Keratinocyte (primary cell): ENCODE measurements at regions not wholly inside any gene's neighbourhood (a gene's known extent, or its start where the extent isn't known, plus 50 kb on each side); places are given as distances from the start of the nearest gene placed in this dataset.
A peak's percentile ranks its signal among the peaks of the same experiment; 100 is the strongest.

Source experiments
- DNase-seq: peaks from one replicate; pipeline ENCODE4 v3.0.0-alpha.2; 2011; ENCODE audit warnings: low read depth, missing footprints, low spot score
- FAIRE-seq: peaks from 2 replicates; lab custom pipeline; 2011; peaks lifted over from hg19 to GRCh38; lab: Jason Lieb, UNC
- H2AFZ ChIP-seq: 2 replicates; pipeline ENCODE4 v1.6.0; 2012; ENCODE audit warnings: low read length, control low read depth, inconsistent platforms; ENCODE audit not compliant: control insufficient read depth
- H3K27ac ChIP-seq: 2 replicates; pipeline ENCODE4 v1.5.1; 2011; ENCODE audit warnings: low read length; ENCODE audit not compliant: control insufficient read depth, insufficient read depth
- H3K27me3 ChIP-seq: 3 replicates; pipeline ENCODE4 v1.6.0; 2011; ENCODE audit warnings: low read length; ENCODE audit not compliant: control insufficient read depth, insufficient read depth; ENCODE audit errors: extremely low read depth
- H3K36me3 ChIP-seq, 2 experiments: 2 replicates in 1 of 2; 3 replicates in 1 of 2; pipeline ENCODE4 v1.5.1; 2011; ENCODE audit warnings: low read length in 2 of 2, mild to moderate bottlenecking in 1 of 2; ENCODE audit not compliant: control insufficient read depth in 2 of 2, insufficient read depth in 2 of 2; ENCODE audit errors: extremely low read depth in 1 of 2
- H3K4me1 ChIP-seq: 3 replicates; pipeline ENCODE4 v1.5.1; 2011; ENCODE audit warnings: low read length; ENCODE audit not compliant: control insufficient read depth, insufficient read depth; ENCODE audit errors: extremely low read depth
- H3K4me2 ChIP-seq: 3 replicates; pipeline ENCODE4 v1.6.0; 2011; ENCODE audit warnings: low read depth, low read length; ENCODE audit not compliant: control insufficient read depth, insufficient read depth; ENCODE audit errors: extremely low read depth
- H3K4me3 ChIP-seq, 3 experiments: fragments of 200-600 bp in 1 of 3; sonication (generic) in 1 of 3; 2 replicates in 2 of 3; 3 replicates in 1 of 3; pipeline ENCODE4 v1.5.1; 2011 to 2016; ENCODE audit warnings: low read length in 3 of 3, mild to moderate bottlenecking in 3 of 3, control low read depth in 2 of 3, inconsistent platforms in 1 of 3, low read depth in 1 of 3, mixed read lengths in 1 of 3, mixed run types in 1 of 3, moderate library complexity in 1 of 3; ENCODE audit not compliant: control insufficient read depth in 2 of 3, insufficient read depth in 2 of 3; ENCODE audit errors: extremely low read depth in 1 of 3
- H3K79me2 ChIP-seq: 2 replicates; pipeline ENCODE4 v1.6.0; 2012; ENCODE audit warnings: low read length; ENCODE audit not compliant: control insufficient read depth, insufficient read depth
- H3K9ac ChIP-seq: 3 replicates; pipeline ENCODE4 v1.6.0; 2011; ENCODE audit warnings: low read length; ENCODE audit not compliant: control insufficient read depth, insufficient read depth; ENCODE audit errors: extremely low read depth
- H3K9me1 ChIP-seq: 3 replicates; pipeline ENCODE4 v1.6.0; 2011; ENCODE audit warnings: low read length; ENCODE audit not compliant: control insufficient read depth, insufficient read depth; ENCODE audit errors: extremely low read depth
- H3K9me3 ChIP-seq: 2 replicates; pipeline ENCODE4 v1.5.1; 2012; ENCODE audit warnings: low read depth, low read length; ENCODE audit not compliant: control insufficient read depth
- H4K20me1 ChIP-seq: 3 replicates; pipeline ENCODE4 v1.6.0; 2011; ENCODE audit warnings: low read length; ENCODE audit not compliant: control insufficient read depth, insufficient read depth; ENCODE audit errors: extremely low read depth
- CTCF ChIP-seq, 3 experiments: IDR thresholded peaks in 1 of 3; conservative IDR thresholded peaks in 1 of 3; optimal IDR thresholded peaks in 1 of 3; 2 replicates in 2 of 3; 3 replicates in 1 of 3; pipeline versions ENCODE3 to v1.5.1; 2011; ENCODE audit warnings: low read length in 3 of 3, mild to moderate bottlenecking in 3 of 3, moderate library complexity in 2 of 3, control low read depth in 1 of 3, inconsistent platforms in 1 of 3; ENCODE audit not compliant: insufficient read depth in 2 of 3; ENCODE audit errors: extremely low read depth in 1 of 3
- EZH2 ChIP-seq: IDR thresholded peaks from one replicate; pipeline ENCODE4 v1.6.1; 2012; ENCODE audit warnings: inconsistent platforms, mild to moderate bottlenecking, low read length, moderate library complexity
- dilution Hi-C: fragments of 300-500 bp; cut with MboI; formaldehyde crosslinking; loops from one replicate; pipeline ENCODE4 v1.7.0; 2020; ENCODE audit warnings: low sequenced_read_pairs; ENCODE audit not compliant: extremely low pct_ligation_motif_present

DNA sequence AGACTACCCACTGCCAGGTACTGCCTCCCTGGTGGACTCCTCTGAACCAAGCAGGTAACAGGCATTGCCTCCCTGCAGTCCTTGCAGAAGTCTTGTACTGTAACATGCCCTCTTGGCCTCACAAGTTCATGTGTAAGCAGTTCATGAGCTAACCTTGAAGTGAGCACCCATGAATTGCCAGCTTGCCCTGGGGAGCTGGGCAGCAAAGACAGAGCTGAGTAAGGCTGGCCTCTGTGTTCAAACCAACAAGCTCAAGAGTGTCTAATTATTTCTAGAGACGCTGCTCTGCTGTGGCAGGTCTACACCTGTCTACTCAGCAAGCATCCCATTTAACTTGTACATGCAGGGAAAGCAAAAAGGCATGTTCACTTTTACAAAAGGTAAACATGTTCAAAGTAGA is 113.5 kb downstream of the FEM1C start:
- Histone ChIP-seq H4K20me1 (no peaks in the 10 kb centered on the region), H3K4me2 (no peak overlapping the region), H3K9me3 (no peaks in the 10 kb centered on the region), H3K9ac (no peak overlapping the region), H3K4me3 (no peak overlapping the region), H3K27ac (no peak overlapping the region), H3K4me1 (peaks cover 20% of the 10 kb centered on the region), H3K27me3 (no peaks in the 10 kb centered on the region), H3K79me2 (no peaks in the 10 kb centered on the region), H3K36me3 (no peaks in the 10 kb centered on the region), H3K9me1 (no peaks in the 10 kb centered on the region), H2AFZ (no peak overlapping the region)
- dilution Hi-C loops: no loop called here
- FAIRE-seq (peak; percentile 48), DNase-seq (no peak)
- TF ChIP-seq CTCF (optimal IDR thresholded peaks at IDR 0.05 in 1 of 3, IDR thresholded peaks at IDR 0.05 in 1 of 3, conservative IDR thresholded peaks at IDR 0.05 in 1 of 3; ENCODE audit: extremely low read depth in 1 of 3, insufficient read depth in 2 of 3, low read length in 3 of 3) (no peak), EZH2 (no peak)

- FAIRE-seq: peak; percentile 52
- no peak overlapping the region for H2AFZ ChIP-seq
- H3K27me3 ChIP-seq: no peaks in the 10 kb centered on the region
- no peaks in the 10 kb centered on the region for H3K9me3 ChIP-seq
- dilution Hi-C loops: no loop called here
- H3K9ac ChIP-seq: no peak overlapping the region
- no peak overlapping the region for H3K4me2 ChIP-seq
- peaks cover 13% of the 10 kb centered on the region for H3K4me1 ChIP-seq
- no peak overlapping the region for H3K27ac ChIP-seq
- no peak for DNase-seq
- H3K4me3 ChIP-seq: no peak overlapping the region
- H3K79me2 ChIP-seq: no peaks in the 10 kb centered on the region
- TF ChIP-seq EZH2 (no peak), CTCF (optimal IDR thresholded peaks at IDR 0.05 in 1 of 3, IDR thresholded peaks at IDR 0.05 in 1 of 3, conservative IDR thresholded peaks at IDR 0.05 in 1 of 3; ENCODE audit: extremely low read depth in 1 of 3, insufficient read depth in 2 of 3, low read length in 3 of 3) (no peak)
- no peaks in the 10 kb centered on the region for H4K20me1 ChIP-seq
- H3K36me3 ChIP-seq: no peaks in the 10 kb centered on the region
- no peaks in the 10 kb centered on the region for H3K9me1 ChIP-seq
Measured at GRCh38 chr5:115430374-115430773, 114.2 kb downstream of the FEM1C start.
